T-helper 2 cell treated with Interferon-gamma antibody and Interleukin-4, amounts not matched to agents 100 ng/mL and 5 ng/mL, for 36 hours (primary cell): ENCODE measurements at regions not wholly inside any gene's neighbourhood (a gene's known extent, or its start where the extent isn't known, plus 50 kb on each side); places are given as distances from the start of the nearest gene placed in this dataset.

Experiments
- intact Hi-C: fragments of 100-400 bp; cut with micrococcal nuclease; formaldehyde crosslinking; loops from one replicate; pipeline ENCODE4 v1.15.1; 2023

DNA sequence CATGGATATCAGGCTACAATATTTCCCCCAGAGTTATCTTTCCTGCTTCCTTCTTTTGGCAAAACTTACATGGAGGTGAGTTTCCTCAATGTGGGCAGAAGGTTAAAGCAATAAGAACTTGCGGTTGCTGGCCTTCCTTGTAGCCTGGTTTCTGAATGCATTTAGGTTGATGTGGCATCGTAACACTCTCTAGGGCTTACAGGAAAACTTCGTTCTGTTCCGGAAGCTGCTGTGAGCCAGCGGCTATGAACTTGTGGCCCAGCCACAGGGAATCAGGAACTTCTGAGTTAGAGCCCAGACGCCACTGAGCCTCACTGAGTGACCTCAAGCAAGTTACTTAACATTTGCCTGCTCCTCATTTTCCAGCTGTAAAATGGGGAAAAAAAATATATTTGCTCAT, 623.4 kb upstream of the ADAMTS5 start:
- intact Hi-C loops = no loop called here

DNA sequence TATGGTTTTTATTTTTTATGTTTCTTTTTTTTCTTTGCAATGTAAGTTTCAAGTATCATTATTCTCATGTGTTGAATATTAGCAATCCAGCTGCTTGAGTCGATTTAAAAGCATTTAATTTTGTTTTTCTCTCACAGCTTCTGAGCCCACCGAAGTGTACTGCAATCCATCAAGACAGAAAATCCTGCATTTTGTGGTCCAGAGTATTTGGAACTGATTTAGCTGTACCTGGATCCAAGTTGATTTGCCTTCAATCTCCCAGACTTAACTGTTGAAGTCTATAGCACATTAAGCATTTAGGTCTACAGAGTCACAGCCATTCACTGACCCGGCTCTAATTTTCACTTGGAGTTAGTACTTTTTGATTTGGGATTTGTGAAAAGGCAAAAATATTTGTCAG, 622.9 kb upstream of the ADAMTS5 start:
- intact Hi-C loops = no loop called here

DNA sequence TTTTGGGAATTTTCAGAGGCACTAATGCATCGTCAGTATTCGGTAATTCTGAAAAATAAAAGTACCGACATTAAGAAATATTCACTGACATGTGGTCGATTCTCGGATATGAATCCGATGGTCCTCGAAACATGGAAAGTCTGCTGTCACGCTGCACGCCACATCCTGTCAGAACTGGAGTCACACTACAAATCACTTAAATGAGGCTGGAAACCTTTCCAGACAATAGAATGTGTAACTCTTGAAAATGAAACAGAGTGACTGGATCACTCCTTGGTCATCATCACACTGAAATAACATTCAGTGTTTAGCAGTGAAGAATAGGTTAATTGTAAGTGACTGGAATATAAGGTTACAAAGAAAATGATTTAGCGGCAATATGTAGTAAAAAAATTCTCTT, 620.1 kb upstream of the ADAMTS5 start:
- intact Hi-C loops = no loop called here

DNA sequence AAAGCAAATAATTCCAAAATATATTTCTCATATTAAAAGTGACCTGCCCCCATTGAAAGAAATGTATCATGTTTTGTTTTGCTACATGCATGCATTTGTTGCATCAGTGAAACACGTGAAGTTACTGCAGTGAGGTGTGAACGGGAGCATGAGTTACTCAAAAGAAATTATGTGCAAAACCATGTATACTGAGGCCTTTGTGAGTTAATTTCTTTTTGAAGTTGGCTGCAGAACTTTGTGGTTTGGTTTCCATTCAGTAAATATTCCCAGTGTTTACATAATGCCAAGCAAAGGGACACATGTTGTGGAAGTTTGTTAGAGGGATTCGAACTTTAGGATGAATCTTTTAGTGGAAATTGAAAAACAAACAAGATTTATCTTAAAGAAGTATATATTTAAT, 619.4 kb upstream of the ADAMTS5 start:
- intact Hi-C loops = no loop called here

DNA sequence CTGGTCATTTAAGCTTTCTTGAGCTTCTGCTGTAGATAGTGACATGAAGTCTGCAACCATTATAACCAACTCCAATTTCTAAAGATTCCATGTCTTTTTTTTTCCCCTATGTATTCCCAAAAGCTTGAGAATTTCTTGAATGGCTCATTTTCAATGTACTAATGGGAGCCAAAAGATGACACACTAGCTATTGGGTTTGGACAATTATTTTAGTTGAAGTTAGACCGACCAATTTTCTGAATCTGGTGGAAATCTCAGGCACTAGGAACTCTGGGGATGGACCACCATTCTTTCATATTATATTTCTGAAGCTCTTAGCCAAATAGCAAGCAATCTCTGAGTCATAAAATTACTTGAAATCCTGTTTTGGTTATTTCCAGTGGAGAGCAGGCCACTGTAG, 617.4 kb upstream of the ADAMTS5 start:
- intact Hi-C loops = no loop called here

DNA sequence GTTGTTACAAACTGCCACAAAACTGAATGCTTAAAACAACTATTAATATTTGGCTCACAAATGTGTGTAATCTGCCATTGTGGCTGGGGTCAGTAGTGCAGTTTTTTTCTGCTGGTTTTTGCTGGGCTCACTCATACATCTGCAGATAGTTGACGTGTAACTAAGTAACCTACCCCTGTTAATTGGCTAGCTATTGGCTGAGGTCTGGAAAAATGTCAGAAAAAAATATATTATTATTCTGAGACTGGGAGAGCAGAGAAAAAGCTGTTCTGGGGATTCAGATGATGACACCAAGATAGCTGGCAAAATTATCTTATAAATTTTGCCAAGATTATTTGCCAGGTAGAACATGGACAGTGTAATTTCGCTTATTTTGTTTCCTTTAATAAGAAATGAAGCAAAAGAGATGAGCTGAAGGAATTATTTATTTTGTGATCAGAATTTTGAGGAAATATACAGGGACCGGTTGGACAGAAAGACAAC, 616.1 kb upstream of the ADAMTS5 start:
- intact Hi-C loops = no loop called here

DNA sequence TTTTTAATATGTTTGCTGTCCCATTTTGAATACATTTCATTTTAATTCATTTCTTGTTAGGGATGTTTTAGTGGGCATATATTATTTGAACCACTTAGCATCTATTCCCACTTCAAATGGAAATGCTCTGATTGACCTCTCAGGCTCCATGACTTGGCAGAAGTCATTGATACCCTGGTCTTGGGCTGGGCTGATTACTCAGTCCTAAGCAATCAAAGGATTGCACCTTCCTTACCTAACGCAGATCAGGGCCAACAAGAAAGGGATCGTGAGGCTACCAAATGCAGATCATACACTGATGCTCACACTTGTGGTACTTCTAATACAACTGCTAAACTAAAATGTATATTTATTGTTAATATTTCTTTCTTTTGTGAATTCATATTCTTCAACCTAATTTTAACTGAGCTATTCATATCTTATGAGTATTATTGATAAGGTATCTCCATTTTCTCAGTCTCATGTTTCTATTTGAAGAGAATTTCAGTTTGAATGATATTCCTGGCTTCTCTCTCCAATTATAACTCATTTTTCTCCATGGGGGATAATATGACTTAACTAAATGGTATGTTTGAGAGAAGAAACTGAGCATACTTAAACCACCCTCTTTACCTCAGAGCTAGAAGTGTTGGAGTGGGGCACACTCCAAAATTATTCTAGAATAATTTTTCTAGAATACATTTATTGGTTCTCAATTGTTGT, 615.5 kb upstream of the ADAMTS5 start:
- intact Hi-C loops = no loop called here

DNA sequence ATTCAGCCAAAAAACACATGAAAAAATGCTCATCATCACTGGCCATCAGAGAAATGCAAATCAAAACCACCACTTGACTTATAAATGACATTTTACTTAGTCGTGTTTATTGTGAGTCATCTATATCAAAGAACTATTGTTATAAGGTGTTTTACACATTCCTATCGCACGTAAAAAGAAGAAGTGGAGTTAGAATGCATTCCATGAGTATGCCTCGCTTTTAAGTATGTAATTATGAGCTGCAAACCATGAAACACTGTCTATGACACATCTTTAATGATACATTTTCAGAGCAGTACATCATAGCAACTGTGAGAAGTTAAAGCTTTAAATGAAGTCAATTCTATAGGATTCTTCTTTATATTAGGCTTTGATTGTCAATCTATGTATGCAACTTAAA, 614.3 kb upstream of the ADAMTS5 start:
- intact Hi-C loops = no loop called here

DNA sequence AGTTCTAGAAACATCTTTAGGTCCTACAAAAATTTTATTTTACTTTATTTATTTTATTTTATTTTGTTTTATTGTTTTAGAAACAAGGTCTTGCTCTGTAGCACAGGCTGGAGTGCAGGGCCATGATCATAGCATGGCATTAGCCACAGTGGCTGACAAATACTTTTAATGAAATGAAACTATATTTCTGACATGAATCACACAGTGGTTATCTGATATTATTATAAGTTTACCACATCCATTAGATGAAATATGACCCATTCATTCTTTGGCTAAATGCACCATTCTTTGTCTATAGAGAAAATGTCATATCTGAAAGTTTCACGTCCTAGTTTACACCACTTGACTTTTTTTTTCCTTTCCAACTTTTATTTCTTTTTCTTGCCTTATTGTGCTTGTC, 613.4 kb upstream of the ADAMTS5 start:
- intact Hi-C loops = no loop called here

DNA sequence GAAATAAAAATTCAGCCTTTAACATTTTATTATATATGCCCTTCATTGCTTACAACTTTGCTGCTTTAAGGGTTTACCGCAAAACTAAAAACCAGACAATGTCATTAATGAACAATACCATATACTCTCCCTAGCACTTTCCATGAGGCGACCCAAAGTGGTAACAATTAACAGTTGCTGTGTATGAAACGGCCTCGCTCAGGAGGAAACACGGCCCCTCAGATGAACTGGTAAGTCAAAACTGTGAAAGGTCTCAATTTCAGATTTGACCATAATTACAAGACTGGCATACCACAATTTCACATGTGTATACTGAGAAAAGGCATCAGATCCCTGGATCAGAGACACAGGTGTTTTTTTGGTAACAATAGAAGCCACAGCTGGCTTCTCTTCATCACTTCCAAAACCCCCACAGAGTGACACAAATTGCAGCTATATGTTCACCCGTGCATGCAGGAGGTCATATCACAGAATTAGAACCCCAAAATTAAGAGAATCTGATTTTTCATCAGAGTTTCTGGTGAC, 611.9 kb upstream of the ADAMTS5 start:
- intact Hi-C loops = no loop called here

DNA sequence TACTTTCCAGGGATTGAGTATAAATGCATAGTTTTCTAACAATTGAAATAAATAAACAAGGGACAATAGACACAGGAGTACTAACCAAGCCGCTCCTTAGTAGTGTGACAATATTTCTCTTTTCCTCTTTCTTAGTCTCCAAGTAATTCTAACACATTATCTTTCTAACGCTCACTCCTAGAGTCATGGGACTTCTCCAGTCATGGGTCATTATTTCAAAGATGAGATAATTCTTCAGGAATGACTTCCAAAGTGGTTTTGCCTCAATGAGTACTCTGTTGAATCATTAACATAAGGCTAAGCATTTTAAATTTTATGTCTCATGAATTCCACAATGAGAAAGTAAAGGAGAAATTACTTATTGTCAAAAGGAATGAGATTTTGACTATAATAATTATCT, 605.8 kb upstream of the ADAMTS5 start:
- intact Hi-C loops = no loop called here

DNA sequence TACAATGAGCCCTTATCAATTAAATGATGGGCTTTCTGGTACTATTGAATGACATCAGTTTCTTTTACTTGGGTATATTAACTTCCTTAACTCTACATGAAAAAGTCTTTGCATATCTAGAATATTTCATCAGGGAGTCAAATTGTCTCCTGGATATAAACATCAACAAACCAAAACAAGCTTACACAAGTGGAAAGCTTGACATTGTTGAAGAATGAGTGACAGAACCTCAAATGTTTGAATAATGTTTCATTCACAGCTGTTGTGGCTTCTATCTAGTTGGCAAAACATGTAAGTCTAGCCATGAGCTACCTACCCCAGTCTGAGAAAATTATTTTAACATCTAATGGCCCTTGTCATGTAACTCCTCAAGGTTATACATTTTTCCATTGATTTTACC, 604.8 kb upstream of the ADAMTS5 start:
- intact Hi-C loops = no loop called here

DNA sequence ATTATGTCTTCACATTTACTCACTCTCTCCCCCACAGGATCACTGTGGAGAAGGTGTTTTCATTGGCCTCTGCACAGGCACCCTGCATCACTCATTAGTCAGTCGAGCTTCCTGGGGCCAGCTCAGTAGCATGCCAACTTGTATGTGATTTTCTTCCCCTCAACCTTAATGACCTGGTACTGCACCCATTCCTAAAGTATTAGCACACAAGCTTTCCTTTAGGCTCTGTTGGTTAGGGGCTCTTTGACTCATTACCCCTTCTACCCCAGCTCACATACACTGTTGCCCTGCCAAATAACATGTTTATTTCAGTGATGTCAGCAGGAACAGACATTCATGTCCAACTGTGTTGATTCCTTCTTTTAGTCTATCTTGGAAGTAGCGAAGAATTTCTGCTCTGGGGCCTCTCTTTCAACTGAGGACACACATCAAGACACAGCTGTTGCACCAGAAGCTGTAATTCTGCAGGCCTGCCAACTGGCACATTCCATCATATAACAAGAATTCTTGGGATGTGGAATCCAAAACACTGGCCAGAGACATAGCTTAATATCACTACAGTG, 603.5 kb upstream of the ADAMTS5 start:
- intact Hi-C loops = no loop called here

DNA sequence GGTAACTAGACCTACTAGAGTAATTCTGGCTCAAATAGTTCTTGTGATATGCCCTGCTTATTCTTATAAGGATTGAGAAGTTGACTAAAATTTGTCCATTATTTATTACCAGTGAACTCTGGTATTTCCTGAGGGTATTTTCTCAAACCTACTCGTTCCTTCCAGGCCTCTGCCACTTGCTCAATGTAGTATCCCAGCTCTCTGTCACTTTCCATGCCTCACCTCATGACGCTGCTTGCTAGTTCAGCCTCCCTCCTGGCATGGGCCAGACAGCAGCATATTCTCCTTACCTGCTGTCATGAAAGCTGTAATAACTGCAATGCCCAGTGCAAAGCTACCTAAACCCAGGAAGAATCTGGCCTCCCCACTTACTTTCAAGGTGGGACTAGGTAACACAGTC, 602.9 kb upstream of the ADAMTS5 start:
- intact Hi-C loops = loop anchor here (10.0 kb wide), 1 partner anchor 1175 kb away; no protein-coding TSS in a partner anchor

DNA sequence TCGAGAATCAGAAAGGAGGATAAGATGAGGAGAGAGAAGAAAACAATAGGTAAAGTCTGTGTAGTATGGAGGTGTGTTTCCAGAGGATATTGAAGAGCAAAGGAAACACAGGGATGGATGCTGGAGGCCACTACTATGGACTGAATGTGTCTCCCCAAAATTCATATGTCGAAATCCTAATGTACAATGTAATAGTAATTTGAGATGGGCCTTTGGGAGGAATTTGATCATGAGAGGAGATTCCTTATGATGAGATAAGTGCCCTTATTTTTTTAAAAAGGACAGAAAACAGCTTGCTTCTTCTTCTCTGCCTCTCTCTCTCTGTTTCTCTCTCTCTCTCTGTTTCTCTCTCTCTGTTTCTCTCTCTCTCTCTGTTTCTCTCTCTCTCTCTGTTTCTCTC, 602.2 kb upstream of the ADAMTS5 start:
- intact Hi-C loops = loop anchor here (10.0 kb wide), 1 partner anchor 1176 kb away; no protein-coding TSS in a partner anchor

DNA sequence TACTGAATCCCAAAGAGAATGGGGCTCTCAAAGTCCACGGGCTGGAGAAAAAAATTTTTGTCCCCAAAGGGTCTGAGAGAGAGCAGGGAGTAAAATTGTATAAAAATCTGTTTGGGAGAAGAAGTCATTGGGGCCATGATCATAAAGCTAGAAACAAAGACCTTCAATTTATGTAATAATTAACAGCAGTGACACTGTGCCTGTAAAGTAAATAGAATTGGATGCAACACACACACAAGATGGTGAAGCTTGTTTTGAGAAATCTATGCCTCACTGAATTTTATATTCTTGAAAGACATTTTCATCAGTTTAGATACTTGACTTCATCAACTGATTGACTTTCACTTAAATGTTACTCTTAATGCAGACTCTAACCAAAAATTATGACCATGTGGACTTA, 600.5 kb upstream of the ADAMTS5 start:
- intact Hi-C loops = loop anchor here (10.0 kb wide), 1 partner anchor 1177 kb away; no protein-coding TSS in a partner anchor

DNA sequence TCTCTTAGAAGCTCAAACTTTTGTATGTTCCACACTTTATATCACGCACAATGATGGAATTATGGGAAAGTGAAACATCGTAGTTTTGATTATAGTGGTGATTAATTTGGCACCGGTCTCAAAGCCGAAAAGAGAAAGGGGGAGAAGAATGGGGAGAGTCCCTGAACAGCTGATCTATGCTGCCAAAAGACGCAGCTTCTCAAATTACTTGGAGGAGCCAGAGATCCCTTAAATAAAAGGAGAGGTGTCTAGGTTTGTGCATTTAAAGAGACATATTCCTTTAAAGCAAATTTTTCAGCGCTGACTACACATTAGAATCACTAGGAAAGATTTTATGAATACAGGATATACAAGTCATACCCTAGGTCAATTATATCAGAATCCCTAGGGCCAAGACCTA, 599.6 kb upstream of the ADAMTS5 start:
- intact Hi-C loops = loop anchor here (10.0 kb wide), 1 partner anchor 1178 kb away; no protein-coding TSS in a partner anchor

DNA sequence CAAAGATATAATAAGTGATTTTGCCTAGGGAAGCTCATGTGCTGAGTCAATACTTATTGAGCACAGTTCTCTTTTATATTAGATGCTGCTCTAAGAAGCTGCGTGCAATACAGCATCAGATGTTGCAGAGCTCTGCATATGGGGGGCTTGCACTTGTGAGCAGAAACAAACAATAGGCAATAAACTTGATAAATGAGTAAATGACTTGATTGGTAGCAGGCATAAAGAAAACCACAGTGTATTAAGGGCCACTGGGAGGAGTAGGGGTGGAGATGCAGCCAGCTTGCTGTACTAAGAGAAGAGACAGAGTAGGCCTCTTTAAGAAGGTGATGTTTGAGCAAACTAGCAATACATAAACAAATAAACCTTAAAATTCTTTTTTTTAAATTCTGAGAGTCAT, 598.5 kb upstream of the ADAMTS5 start:
- intact Hi-C loops = loop anchor here (10.0 kb wide), 1 partner anchor 1179 kb away; no protein-coding TSS in a partner anchor

DNA sequence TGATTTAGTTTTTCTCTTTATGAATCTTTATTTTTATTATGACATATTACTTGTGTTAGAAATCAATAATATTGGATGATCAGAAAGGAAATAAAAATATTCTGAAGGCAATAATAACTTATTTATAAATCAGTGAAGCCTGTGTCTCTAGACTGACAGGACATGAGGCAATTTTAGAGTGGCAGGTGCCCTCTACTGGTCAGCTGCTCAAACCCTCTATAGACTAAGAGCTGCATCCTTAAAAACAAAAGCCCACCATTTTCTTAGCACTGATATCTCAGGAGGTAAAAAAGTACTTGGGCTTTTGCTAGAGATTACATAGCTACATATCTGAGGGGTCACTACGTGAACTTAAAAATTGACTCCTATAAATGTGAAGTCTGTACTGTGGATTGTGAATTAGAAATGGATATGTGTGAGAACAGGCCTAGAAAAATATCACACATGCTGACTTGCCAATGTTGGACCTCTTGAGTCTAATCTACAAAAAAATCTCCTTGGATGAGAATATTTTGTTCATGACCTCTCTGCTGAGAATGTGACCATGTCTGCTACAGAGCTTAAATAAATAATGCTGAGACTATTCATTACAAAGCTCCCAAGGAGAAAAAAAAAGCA, 597.9 kb upstream of the ADAMTS5 start:
- intact Hi-C loops = loop anchor here (10.0 kb wide), 1 partner anchor 1180 kb away; no protein-coding TSS in a partner anchor

DNA sequence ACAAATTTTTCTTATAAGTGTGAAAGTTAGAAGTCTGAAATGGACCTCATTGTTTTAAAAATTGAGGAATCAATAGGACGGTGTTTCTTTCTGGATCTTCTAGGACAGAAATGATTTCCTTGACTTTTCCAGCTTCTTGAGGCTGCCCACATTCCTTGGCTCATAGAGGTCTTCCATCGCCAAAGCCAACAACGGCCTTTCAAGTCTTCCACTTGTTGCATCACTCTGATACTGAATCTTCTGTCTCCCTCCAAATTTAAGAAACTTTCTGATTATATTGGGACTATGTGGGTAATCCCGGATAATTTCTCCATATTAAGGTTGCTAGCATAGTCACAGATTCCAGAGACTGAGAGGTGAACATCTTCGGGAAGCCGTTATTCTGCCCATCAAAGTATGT, 595.4 kb upstream of the ADAMTS5 start:
- intact Hi-C loops = loop anchor here (10.0 kb wide), 1 partner anchor 1182 kb away; no protein-coding TSS in a partner anchor

DNA sequence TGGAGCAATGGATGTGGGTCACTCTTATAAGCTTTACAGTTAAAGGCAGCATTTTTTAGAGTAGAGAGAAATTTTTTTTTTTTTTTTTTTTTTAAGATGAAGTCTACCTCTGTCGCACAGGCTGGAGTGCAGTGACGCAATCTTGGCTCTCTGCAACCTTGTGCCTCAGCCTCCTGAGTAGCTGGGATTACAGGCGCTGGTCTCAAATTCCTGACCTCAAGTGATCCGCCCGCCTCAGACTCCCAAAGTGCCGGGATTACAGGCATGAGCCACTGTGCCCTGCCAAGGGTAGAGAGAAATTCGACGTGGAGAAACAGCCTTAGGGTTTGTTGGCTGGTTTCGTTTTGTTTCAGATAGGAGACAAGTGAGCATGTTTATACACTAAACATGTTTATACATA, 594.2 kb upstream of the ADAMTS5 start:
- intact Hi-C loops = loop anchor here (10.0 kb wide), 1 partner anchor 1184 kb away; no protein-coding TSS in a partner anchor

DNA sequence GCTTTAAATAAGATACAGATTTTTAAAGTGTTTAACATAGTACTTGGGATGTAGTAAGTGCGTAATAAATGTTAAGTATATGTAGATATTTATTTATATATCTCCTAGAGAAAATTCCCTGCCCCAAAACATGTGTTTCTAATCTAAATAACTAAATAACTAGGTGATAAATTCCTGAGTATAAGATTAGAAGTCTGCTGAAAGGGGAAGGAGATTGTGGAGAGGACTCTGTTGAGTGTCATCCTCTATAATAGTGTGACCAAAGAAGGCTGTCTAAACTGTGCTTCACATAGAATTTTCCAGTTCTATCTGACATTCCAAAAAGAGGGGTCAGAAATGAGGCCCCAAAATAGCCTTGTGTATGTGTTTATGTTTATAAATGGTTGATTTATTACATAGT, 590.5 kb upstream of the ADAMTS5 start:
- intact Hi-C loops = no loop called here
